SH-SY5Y (cell line): ENCODE measurements at regions not wholly inside any gene's neighbourhood (a gene's known extent, or its start where the extent isn't known, plus 50 kb on each side); places are given as distances from the start of the nearest gene placed in this dataset.

Experiments
- GATA2 ChIP-seq: IDR thresholded peaks from 2 replicates; pipeline ENCODE4 v1.6.1; 2011; ENCODE audit warnings: mild to moderate bottlenecking, low read depth, low read length
- GATA3 ChIP-seq: IDR thresholded peaks from 2 replicates; pipeline ENCODE4 v1.6.1; 2011; ENCODE audit warnings: low read depth, mild to moderate bottlenecking, low read length, moderate library complexity

DNA sequence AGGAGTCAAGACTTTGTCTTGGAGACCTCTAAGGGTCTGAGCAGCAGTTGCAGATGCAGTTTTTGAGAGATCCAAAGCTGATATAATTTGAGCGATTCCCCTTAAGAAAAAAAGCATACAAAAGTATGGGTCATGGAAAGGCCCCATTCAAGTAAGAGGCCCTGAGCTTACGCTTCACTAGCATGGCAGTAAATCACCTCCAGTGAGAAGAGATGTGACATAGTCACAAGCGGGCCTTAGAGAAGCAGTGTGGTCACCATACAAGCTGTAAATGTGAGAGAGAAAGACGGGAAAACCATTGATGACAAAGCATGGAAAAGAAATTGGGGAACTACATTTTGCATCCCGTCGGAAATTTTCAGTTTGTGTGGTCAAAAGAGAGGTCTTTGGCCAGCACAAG, 70.6 kb upstream of the GSC start:
- TF ChIP-seq GATA3 (no peak), GATA2 (no peak)
